Neural progenitor cell (in vitro differentiated cells): ENCODE measurements at regions not wholly inside any gene's neighbourhood (a gene's known extent, or its start where the extent isn't known, plus 50 kb on each side); places are given as distances from the start of the nearest gene placed in this dataset.

Experiments used
- CTCF ChIP-seq: fragments of 200-600 bp; sonication (generic); IDR thresholded peaks from 2 replicates; pipeline ENCODE4 v1.5.1; 2017; ENCODE audit warnings: antibody characterized with exemption, mild to moderate bottlenecking
- EZH2 ChIP-seq: fragments of 200-600 bp; sonication (generic); IDR thresholded peaks from 2 replicates; pipeline ENCODE4 v1.6.1; 2017; ENCODE audit warnings: antibody characterized with exemption, mild to moderate bottlenecking, moderate library complexity

DNA sequence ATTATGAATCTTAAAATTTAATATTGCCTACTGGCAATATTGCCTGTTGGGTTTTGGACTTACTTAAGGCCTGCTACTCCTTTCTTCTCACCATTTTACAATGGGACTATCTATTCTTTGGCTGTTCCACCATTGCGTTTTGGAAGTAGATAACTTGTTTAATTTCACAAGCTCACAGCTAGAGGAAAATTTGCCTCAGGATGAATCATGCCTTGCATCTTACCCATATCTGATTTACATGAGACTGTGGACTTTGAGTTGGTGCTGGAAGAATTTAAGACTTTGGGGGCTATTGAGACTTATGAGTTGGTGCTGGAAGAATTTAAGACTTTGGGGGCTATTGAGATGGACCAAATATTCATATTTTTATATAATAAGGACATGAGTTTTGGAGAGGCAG is 662.6 kb downstream of the METTL15 start:
- TF ChIP-seq CTCF (no peak), EZH2 (no peak)
